IMR-90 (cell line): ENCODE measurements at regions not wholly inside any gene's neighbourhood (a gene's known extent, or its start where the extent isn't known, plus 50 kb on each side); places are given as distances from the start of the nearest gene placed in this dataset.

Experiments
- ATAC-seq: fragments of 200-7000 bp; cut with Tn5 transposase; 2 replicates; pipeline ENCODE4 v1.9.1; 2020; ENCODE audit warnings: low read depth, mild to moderate bottlenecking, moderate library complexity
- BruUV-seq: library from RNA; stranded (reverse); fragments of 400-500 nt; replicated peaks from 2 replicates; lab custom pipeline; 2021; lab: Mats Ljungman, UMichigan
- CTCF ChIA-PET: fragments of 300-600 bp; formaldehyde crosslinking; extraction: SDS; loops from one replicate; lab custom pipeline; 2021; ENCODE audit warnings: antibody characterized with exemption; lab: Yijun Ruan, JAX
- POLR2A ChIA-PET: fragments of 300-600 bp; sonication (Branson Sonifier 250); formaldehyde crosslinking; loops from one replicate; lab custom pipeline; 2022; ENCODE audit warnings: antibody characterized with exemption; ENCODE audit not compliant: unreplicated experiment; lab: Charles Lee
- DNase-seq: peaks from one replicate; pipeline ENCODE4 v3.0.0; 2013
- H2AFZ ChIP-seq: replicated peaks from 2 replicates; pipeline ENCODE3; 2013; ENCODE audit warnings: low read length, mild to moderate bottlenecking; ENCODE audit not compliant: poor library complexity
- H2AK5ac ChIP-seq: 2 replicates; pipeline ENCODE4 v1.6.1; 2013; ENCODE audit warnings: low read depth, low read length, inconsistent platforms
- H2AK9ac ChIP-seq: replicated peaks from 2 replicates; pipeline ENCODE3; 2013; ENCODE audit warnings: mild to moderate bottlenecking, low read depth, low read length, moderate library complexity; ENCODE audit not compliant: poor library complexity
- H2BK120ac ChIP-seq: 2 replicates; pipeline ENCODE4 v1.6.1; 2013; ENCODE audit warnings: low read depth, low read length, inconsistent platforms
- H2BK15ac ChIP-seq: 3 replicates; pipeline ENCODE4 v1.6.1; 2013; ENCODE audit warnings: low read depth, low read length, inconsistent platforms
- H2BK20ac ChIP-seq: 2 replicates; pipeline ENCODE4 v1.6.1; 2013; ENCODE audit warnings: low read depth, mild to moderate bottlenecking, inconsistent platforms, low read length, moderate library complexity
- H2BK5ac ChIP-seq: 2 replicates; pipeline ENCODE4 v1.6.1; 2013; ENCODE audit warnings: mild to moderate bottlenecking, low read depth, low read length, inconsistent platforms; ENCODE audit not compliant: poor library complexity, severe bottlenecking
- H3K14ac ChIP-seq: replicated peaks from 2 replicates; pipeline ENCODE4 v1.6.1; 2013; ENCODE audit warnings: low read depth, low read length, inconsistent platforms
- H3K18ac ChIP-seq: 2 replicates; pipeline ENCODE4 v1.6.1; 2013; ENCODE audit warnings: low read depth, low read length, control low read depth
- H3K23ac ChIP-seq: 2 replicates; pipeline ENCODE4 v1.6.1; 2013; ENCODE audit warnings: low read depth, low read length, inconsistent platforms
- H3K27ac ChIP-seq: 2 replicates; pipeline ENCODE4 v1.5.1; 2013; ENCODE audit warnings: mild to moderate bottlenecking, control low read depth, low read length; ENCODE audit not compliant: insufficient read depth
- H3K27me3 ChIP-seq: 2 replicates; pipeline ENCODE4 v1.6.1; 2013; ENCODE audit warnings: low read length; ENCODE audit not compliant: control insufficient read depth, insufficient read depth
- H3K36me3 ChIP-seq: 2 replicates; pipeline ENCODE4 v1.6.1; 2013; ENCODE audit warnings: low read length, mixed read lengths; ENCODE audit not compliant: control insufficient read depth, insufficient read depth
- H3K4ac ChIP-seq: 2 replicates; pipeline ENCODE4 v1.6.1; 2013; ENCODE audit warnings: low read depth, low read length, inconsistent platforms
- H3K4me1 ChIP-seq: 2 replicates; pipeline ENCODE4 v1.6.1; 2013; ENCODE audit warnings: low read length, mixed read lengths; ENCODE audit not compliant: control insufficient read depth, insufficient read depth
- H3K4me2 ChIP-seq: 2 replicates; pipeline ENCODE4 v1.6.1; 2013; ENCODE audit warnings: low read depth, mild to moderate bottlenecking, control low read depth, low read length, moderate library complexity
- H3K4me3 ChIP-seq: 2 replicates; pipeline ENCODE4 v1.5.1; 2013; ENCODE audit warnings: low read depth, mild to moderate bottlenecking, control low read depth, low read length, moderate library complexity; ENCODE audit not compliant: insufficient read depth
- H3K56ac ChIP-seq: 2 replicates; pipeline ENCODE4 v1.6.1; 2013; ENCODE audit warnings: low read length, inconsistent platforms; ENCODE audit not compliant: insufficient read depth; ENCODE audit errors: extremely low read depth
- H3K79me1 ChIP-seq, 2 experiments: 2 replicates each; pipeline ENCODE4 v1.6.1; 2013; ENCODE audit warnings: low read length in 2 of 2, inconsistent platforms in 1 of 2, low read depth in 1 of 2
- H3K9ac ChIP-seq: 2 replicates; pipeline ENCODE4 v1.6.1; 2013; ENCODE audit warnings: low read depth, low read length, control low read depth
- H3K9me1 ChIP-seq: 2 replicates; pipeline ENCODE4 v1.6.1; 2013; ENCODE audit warnings: low read length, inconsistent platforms; ENCODE audit not compliant: insufficient read depth
- H3K9me3 ChIP-seq: 2 replicates; pipeline ENCODE4 v1.6.1; 2013; ENCODE audit warnings: low read length; ENCODE audit not compliant: control insufficient read depth, insufficient read depth
- H4K20me1 ChIP-seq: 2 replicates; pipeline ENCODE4 v1.6.1; 2013; ENCODE audit warnings: low read length, inconsistent platforms; ENCODE audit not compliant: insufficient read depth
- H4K5ac ChIP-seq: 2 replicates; pipeline ENCODE4 v1.6.1; 2013; ENCODE audit warnings: mild to moderate bottlenecking, low read depth, low read length, control low read depth
- H4K8ac ChIP-seq, 2 experiments: 2 replicates each; pipeline ENCODE4 v1.6.1; 2013; ENCODE audit warnings: low read depth in 2 of 2, low read length in 2 of 2, control low read depth in 1 of 2, inconsistent platforms in 1 of 2
- H4K91ac ChIP-seq: 2 replicates; pipeline ENCODE4 v1.6.1; 2013; ENCODE audit warnings: low read depth, low read length, inconsistent platforms; ENCODE audit not compliant: insufficient read depth
- MXI1 ChIP-seq: IDR thresholded peaks from 2 replicates; pipeline ENCODE4 v1.6.1; 2012; ENCODE audit warnings: low read depth, mild to moderate bottlenecking, low read length, moderate library complexity, borderline replicate concordance
- NFE2L2 ChIP-seq: fragments of 150-350 bp; IDR thresholded peaks from 2 replicates; pipeline ENCODE4 v1.6.1; 2016; ENCODE audit warnings: low read depth, mild to moderate bottlenecking, low read length
- POLR2A ChIP-seq: IDR thresholded peaks from 2 replicates; pipeline ENCODE4 v1.6.1; 2012; ENCODE audit warnings: mild to moderate bottlenecking, low read depth, low read length
- RCOR1 ChIP-seq: IDR thresholded peaks from 2 replicates; pipeline ENCODE4 v1.6.1; 2012; ENCODE audit warnings: mild to moderate bottlenecking, low read length, improper control_type of control experiment; ENCODE audit not compliant: insufficient replicate concordance
- WGBS, 2 experiments: methylation state at CpG; one replicate each; pipeline versions ENCODE4 v1.1.5 to v1.1.7; 2013; ENCODE audit warnings: missing lambda C conversion rate in 2 of 2; ENCODE audit not compliant: insufficient read length in 1 of 2; ENCODE audit errors: extremely low coverage in 2 of 2; 5-methylcytosine and 5-hydroxymethylcytosine counted together
- dilution Hi-C: fragments of 300-500 bp; cut with HindIII; formaldehyde crosslinking; loops from one replicate; pipeline ENCODE4 v1.14.3; 2018; ENCODE audit warnings: low sequenced_read_pairs; ENCODE audit not compliant: unreplicated experiment
- in situ Hi-C: fragments of 300-500 bp; cut with MboI; formaldehyde crosslinking; loops from 3 replicates; pipeline ENCODE4 v1.14.3; 2019; ENCODE audit warnings: low sequenced_read_pairs, inconsistent platforms, mixed read lengths
- intact Hi-C: fragments of 100-400 bp; cut with micrococcal nuclease; formaldehyde crosslinking; loops from 2 replicates; pipeline ENCODE4 v1.10.0; 2022

DNA sequence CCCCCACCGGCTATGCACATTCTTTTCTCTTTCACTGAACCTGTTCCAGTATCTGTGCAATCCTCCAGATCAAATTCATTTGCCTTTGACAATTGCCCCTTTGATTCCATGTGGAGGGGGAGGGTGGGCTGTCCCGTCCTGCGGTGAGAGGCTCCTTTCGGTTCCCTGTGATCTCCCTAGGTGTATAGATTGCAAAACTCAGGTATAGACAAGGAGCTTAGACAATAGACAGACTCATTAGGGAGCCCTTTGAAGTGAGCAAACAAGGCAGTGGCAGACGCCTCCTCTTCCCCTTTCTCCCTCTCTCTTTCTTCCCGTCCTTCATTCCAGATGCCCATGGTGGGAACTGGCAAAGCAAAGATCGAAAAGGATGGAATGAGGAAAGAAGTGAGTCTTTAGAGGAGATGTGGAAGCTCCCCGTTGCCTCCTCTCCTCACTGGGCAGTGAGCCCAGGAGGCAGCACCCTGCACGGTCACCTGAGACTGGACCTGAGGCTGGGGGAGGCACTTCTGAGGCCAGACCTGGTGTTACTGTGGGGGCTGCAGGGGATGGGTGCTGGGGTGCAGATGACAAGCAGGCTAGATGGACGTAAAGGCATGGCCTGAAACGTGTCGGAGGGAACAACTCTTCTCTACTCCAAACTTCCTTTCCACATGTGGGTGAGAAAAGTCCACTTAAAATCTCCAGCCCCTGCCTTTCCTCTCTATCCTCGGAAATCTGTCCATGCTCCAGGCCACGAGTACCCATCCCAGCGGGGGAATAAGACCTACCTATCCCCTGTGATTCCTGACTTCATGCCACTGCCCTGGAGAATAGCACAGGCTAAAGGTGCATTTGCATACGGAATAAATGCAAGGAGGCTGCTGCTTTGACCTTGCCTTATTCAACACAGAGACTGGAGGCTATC lies 256.6 kb upstream of the FOXQ1 start:
- no peak for DNase-seq
- Histone ChIP-seq H3K18ac (no peak overlapping the region), H4K8ac (no peak overlapping the region), H3K9me3 (peaks cover 7% of the 10 kb centered on the region), H3K4me3 (no peak overlapping the region), H3K4ac (no peak overlapping the region), H2BK5ac (no peak overlapping the region), H3K27ac (no peak overlapping the region), H2AK9ac (no peak overlapping the region), H2AFZ (no peak overlapping the region), H3K56ac (no peak overlapping the region), H4K5ac (no peak overlapping the region), H4K91ac (no peak overlapping the region; the same call in 1 of the 2 replicates), H2BK15ac (no peak overlapping the region), H3K79me1 (no peaks in the 10 kb centered on the region), H2AK5ac (no peak overlapping the region), H3K14ac (no peak overlapping the region), H3K23ac (no peak overlapping the region), H3K4me2 (no peak overlapping the region), H3K27me3 (peaks cover 25% of the 10 kb centered on the region), H3K9ac (no peak overlapping the region), H3K36me3 (no peaks in the 10 kb centered on the region), H3K4me1 (peaks cover 2% of the 10 kb centered on the region; the same call in 1 of the 2 replicates), H2BK20ac (no peak overlapping the region), H2BK120ac (no peak overlapping the region), H4K20me1 (no peaks in the 10 kb centered on the region), H3K9me1 (no peaks in the 10 kb centered on the region)
- dilution Hi-C loops, result no loop called here
- CTCF ChIA-PET, result no interaction called here
- in situ Hi-C loops, result no loop called here
- intact Hi-C loops, result no loop called here
- BruUV-seq, result no TSS peak
- TF ChIP-seq MXI1 (no peak), NFE2L2 (no peak), RCOR1 (no peak), POLR2A (no peak)
- POLR2A ChIA-PET, result no interaction called here
- WGBS, 2 experiments, result no CpG with 5 or more reads among the region's 16 CpGs
- ATAC-seq, result no peak
